GM13976 (cell line): ENCODE measurements at regions not wholly inside any gene's neighbourhood (a gene's known extent, or its start where the extent isn't known, plus 50 kb on each side); places are given as distances from the start of the nearest gene placed in this dataset.

ENCODE experiments used
- DNase-seq: peaks from one replicate; pipeline ENCODE4 v3.0.0; 2012; ENCODE audit warnings: low spot score
- in situ Hi-C: fragments of 300-500 bp; cut with MboI; formaldehyde crosslinking; loops from one replicate; pipeline ENCODE4 v1.12.0; 2022; ENCODE audit warnings: low sequenced_read_pairs, mixed read lengths, inconsistent platforms; ENCODE audit not compliant: unreplicated experiment
- TF ChIP-seq, protein P1 (sequence below): IDR thresholded peaks from 2 replicates; pipeline ENCODE4 v1.5.1; 2012; ENCODE audit warnings: borderline replicate concordance, mild to moderate bottlenecking; ENCODE audit not compliant: insufficient read depth; ENCODE audit errors: extremely low read depth, missing control alignments, control extremely low read depth

DNA sequence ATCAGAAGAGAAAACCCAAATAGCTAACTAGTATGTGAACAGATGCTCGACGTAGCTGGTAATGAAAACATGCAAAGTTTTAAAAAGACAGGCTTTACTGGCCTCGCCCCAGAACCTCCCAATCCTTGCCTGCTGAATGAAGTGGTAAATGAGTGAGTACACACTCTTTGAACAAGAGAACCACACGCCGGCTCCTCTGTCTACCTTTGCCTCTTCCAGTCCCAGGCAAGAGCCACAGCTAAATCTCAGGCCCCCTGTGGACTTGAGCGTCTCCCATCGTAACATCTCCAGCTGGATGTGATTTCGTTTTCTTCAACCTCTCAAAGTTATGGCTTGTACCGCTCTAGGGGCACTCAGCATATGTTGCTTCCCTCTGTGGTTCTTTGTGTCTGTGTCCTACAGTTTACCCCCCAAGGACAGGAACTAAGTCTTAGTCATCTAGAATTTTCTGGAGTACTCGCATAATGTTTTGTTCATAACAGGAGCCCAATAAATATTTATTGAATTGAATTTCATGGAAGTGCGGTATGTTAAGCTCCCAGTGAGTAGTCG, 153.2 kb upstream of the TAB2 start:
- DNase-seq: no peak
- TF ChIP-seq, protein P1, sequence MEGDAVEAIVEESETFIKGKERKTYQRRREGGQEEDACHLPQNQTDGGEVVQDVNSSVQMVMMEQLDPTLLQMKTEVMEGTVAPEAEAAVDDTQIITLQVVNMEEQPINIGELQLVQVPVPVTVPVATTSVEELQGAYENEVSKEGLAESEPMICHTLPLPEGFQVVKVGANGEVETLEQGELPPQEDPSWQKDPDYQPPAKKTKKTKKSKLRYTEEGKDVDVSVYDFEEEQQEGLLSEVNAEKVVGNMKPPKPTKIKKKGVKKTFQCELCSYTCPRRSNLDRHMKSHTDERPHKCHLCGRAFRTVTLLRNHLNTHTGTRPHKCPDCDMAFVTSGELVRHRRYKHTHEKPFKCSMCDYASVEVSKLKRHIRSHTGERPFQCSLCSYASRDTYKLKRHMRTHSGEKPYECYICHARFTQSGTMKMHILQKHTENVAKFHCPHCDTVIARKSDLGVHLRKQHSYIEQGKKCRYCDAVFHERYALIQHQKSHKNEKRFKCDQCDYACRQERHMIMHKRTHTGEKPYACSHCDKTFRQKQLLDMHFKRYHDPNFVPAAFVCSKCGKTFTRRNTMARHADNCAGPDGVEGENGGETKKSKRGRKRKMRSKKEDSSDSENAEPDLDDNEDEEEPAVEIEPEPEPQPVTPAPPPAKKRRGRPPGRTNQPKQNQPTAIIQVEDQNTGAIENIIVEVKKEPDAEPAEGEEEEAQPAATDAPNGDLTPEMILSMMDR: no peak
- in situ Hi-C loops: no loop called here

DNA sequence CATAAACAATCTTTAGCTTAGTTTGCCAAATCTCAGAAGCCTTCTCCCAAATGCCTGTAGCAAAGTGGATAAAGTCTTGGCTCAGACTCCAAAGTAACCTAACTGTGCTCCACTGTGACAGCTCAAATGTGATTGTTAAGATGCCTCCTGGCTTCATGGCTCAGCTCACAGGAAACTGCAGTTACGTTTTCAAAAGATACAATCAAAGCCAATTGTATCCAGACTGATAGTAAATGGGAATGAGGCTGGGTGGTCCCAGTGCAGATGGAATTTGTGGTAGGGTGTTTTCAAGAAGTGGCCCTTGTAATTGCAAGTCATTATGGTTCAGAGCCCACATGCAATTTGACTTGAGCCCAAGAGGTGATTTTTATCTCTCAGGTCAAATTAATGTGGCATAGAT, 151.2 kb upstream of the TAB2 start:
- TF ChIP-seq, protein P1: no peak
- no peak for DNase-seq
- in situ Hi-C loops: no loop called here

DNA sequence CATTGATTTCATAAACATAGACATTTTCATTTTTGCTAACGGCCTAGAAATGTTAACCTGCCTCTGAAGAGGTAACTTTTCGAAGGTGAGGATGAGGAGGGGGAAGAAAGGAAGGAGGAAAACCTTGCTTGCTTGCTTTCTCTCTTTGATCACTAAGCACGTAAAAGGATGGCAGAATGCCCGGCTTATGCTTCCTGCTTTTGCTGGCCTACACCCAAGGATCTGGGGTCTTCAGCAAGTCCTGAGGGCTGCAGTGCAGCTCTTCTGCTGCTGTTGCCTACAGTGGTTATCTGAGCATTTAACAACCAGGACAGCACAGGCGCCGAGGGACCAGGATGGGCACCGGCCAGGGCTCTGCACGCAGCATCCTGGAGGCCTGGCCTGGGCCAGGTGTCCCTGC, 150.8 kb upstream of the TAB2 start:
- in situ Hi-C loops: no loop called here
- no peak for DNase-seq
- TF ChIP-seq, protein P1: no peak

DNA sequence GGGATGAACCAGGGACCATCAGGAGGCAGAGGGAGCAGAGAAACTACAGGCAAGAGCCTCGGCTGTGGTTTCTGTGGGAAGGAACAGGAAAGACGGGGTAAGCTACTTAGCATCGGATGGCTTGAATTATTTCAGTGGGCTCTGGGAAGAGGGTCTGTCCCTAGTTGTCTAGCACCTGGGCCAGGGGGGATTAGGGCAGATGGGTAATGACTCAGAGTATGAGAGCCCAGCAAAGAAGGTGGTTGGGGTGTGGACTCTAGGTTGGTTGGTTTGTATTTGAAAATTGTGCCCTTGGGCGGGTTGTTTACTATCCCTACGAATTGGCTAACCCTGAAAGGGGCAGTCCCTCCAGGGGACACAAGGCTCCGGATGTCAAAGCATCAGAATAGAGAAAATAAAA, 148.5 kb upstream of the TAB2 start:
- in situ Hi-C loops: no loop called here
- TF ChIP-seq, protein P1: no peak
- no peak for DNase-seq

DNA sequence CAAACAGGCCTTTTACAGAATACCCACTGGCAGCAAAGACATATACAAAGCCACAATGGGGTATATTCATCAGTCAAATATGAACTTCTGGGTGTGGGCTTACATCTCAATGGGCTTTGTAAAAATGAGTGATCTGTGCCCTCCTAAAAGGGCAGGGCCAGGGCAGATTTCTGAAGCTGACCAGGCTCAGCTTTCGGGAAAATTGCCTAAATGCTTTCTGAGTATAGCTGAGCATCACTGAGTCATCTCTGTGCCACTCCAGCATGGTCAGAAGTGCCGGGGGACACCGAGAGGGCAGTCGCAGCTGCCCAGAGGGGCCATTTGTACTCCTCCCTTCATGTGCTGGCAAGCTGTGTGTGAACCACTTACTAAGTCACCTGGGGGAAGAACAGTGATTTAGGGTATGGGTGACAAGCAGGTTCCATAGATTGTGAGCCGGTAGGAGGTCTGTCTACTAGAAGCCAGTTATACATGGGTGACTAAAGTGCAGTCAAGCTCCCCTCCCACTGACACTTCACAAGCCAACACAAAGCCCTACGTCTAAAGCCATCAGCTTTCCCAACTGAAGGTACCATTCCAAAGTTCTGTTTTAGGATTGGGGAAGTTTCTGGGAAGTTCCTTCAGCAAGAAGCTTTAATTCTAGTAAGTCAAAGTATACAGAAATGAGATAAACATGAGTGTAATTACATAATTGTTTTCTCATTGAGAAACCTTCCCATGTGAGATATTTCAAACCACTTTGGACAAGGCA, 147.6 kb upstream of the TAB2 start:
- in situ Hi-C loops: no loop called here
- no peak for DNase-seq
- TF ChIP-seq, protein P1: no peak

DNA sequence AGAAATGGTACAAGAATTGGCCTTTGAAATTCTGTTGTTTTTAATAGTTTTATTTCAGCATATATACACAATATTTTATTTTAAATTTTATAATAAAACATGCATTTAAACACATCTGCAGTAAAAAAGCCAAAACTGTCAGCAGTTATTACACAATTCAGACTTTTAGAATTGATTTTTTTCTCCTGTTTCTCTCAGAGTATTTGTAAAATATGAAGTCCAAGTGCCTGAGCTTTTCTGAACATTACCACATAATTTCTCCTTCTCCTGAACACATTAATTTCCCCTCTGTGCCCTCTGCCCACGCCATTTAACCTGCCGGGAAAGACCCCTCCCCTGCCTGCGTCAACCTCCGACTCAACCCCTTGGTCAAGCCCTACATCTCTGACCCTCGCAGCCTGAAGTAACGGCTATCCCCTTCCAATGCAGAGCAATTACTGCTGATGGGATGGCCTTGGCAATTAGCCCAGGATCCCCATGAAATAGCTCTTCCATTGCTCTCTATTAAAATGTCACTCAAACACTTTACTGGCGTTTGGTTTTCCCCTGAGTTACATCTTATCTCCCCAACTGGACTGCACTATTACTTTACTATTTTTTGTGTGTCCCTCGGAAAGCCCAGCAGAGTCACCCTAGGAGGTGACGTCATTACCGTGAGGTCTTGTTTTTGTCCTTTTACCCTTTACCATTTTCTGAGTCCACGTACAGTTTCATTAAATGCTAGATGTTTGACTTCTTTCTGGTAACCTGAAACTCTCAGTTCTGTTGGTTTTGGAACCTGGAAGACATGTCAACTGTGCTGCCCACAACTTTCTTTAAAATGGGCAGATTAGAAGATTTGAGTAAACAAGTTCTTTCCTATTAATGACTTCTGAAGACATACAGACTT, 146.7 kb upstream of the TAB2 start:
- TF ChIP-seq, protein P1: no peak
- in situ Hi-C loops: no loop called here

More for the DNA sequence above, 146.7 kb upstream of the TAB2 start:
- DNase-seq: peak; percentile 37
